ENCODE measurements at regions not wholly inside any gene's neighbourhood (a gene's known extent, or its start where the extent isn't known, plus 50 kb on each side); places are given as distances from the start of the nearest gene placed in this dataset.

GRCh38 chr3:54065140-54065539, 57.2 kb upstream of the CACNA2D3 start:
- no peak overlapping the region for H3K27ac Mint-ChIP-seq (ENCODE audit: unreplicated experiment)
- DNase-seq (ENCODE audit: low read depth), result no peak
- Histone ChIP-seq H3K79me2 (ENCODE audit: insufficient read depth, low read length) (no peaks in the 10 kb centered on the region), H3K27ac (ENCODE audit: low read depth, low read length) (no peak overlapping the region), H3K27me3 (ENCODE audit: insufficient read depth, low read length) (no peaks in the 10 kb centered on the region), H3K36me3 (ENCODE audit: insufficient read depth, low read length) (no peaks in the 10 kb centered on the region), H3K9me3 (ENCODE audit: insufficient read depth, low read depth, low read length) (peaks cover 7% of the 10 kb centered on the region), H3K9ac (ENCODE audit: low read length) (no peak overlapping the region), H3K4me3 (ENCODE audit: insufficient read depth, low read depth, low read length) (no peak overlapping the region), H2AFZ (ENCODE audit: low read depth, low read length) (no peak overlapping the region), H3K4me2 (ENCODE audit: low read length) (no peak overlapping the region), H4K20me1 (ENCODE audit: insufficient read depth, low read length) (no peaks in the 10 kb centered on the region), H3K4me1 (ENCODE audit: insufficient read depth, low read length) (no peaks in the 10 kb centered on the region)
- no peaks in the 10 kb centered on the region for H3K36me3 Mint-ChIP-seq (ENCODE audit: low read depth, unreplicated experiment)
- H3K27me3 Mint-ChIP-seq (ENCODE audit: low read depth, unreplicated experiment), result peaks cover 10% of the 10 kb centered on the region
- FAIRE-seq, result no peak
- peaks cover 2% of the 10 kb centered on the region for H3K4me1 Mint-ChIP-seq (ENCODE audit: low read depth, unreplicated experiment)
- no peak for TF ChIP-seq CTCF (IDR thresholded peaks at IDR 0.05; ENCODE audit: insufficient read depth, low read depth, low read length)
- no peak for TF ChIP-seq EZH2 (IDR thresholded peaks at IDR 0.05; ENCODE audit: insufficient read depth, low read length)
- H3K9me3 Mint-ChIP-seq (ENCODE audit: unreplicated experiment), result peaks cover 5% of the 10 kb centered on the region
- no peak overlapping the region for H3K4me3 Mint-ChIP-seq (ENCODE audit: unreplicated experiment)

GRCh38 chr3:54064486-54064885, 57.9 kb upstream of the CACNA2D3 start:
- Mint-ChIP-seq H3K27ac (ENCODE audit: unreplicated experiment) (no peak overlapping the region), H3K27me3 (ENCODE audit: low read depth, unreplicated experiment) (peaks cover 10% of the 10 kb centered on the region), H3K9me3 (ENCODE audit: unreplicated experiment) (no peaks in the 10 kb centered on the region), H3K4me1 (ENCODE audit: low read depth, unreplicated experiment) (peaks cover 2% of the 10 kb centered on the region), H3K4me3 (ENCODE audit: unreplicated experiment) (no peak overlapping the region), H3K36me3 (ENCODE audit: low read depth, unreplicated experiment) (no peaks in the 10 kb centered on the region)
- H3K79me2 ChIP-seq (ENCODE audit: insufficient read depth, low read length), result no peaks in the 10 kb centered on the region
- peaks cover under 1% of the 10 kb centered on the region for H3K9me3 ChIP-seq (ENCODE audit: insufficient read depth, low read depth, low read length)
- H3K27ac ChIP-seq (ENCODE audit: low read depth, low read length), result no peak overlapping the region
- H3K9ac ChIP-seq (ENCODE audit: low read length), result no peak overlapping the region
- no peak for TF ChIP-seq EZH2 (IDR thresholded peaks at IDR 0.05; ENCODE audit: insufficient read depth, low read length)
- no peak for TF ChIP-seq CTCF (IDR thresholded peaks at IDR 0.05; ENCODE audit: insufficient read depth, low read depth, low read length)
- no peaks in the 10 kb centered on the region for H3K36me3 ChIP-seq (ENCODE audit: insufficient read depth, low read length)
- DNase-seq (ENCODE audit: low read depth) (no peak), FAIRE-seq (no peak)
- H3K4me2 ChIP-seq (ENCODE audit: low read length), result no peak overlapping the region
- no peaks in the 10 kb centered on the region for H4K20me1 ChIP-seq (ENCODE audit: insufficient read depth, low read length)
- H3K4me3 ChIP-seq (ENCODE audit: insufficient read depth, low read depth, low read length), result no peak overlapping the region
- no peak overlapping the region for H2AFZ ChIP-seq (ENCODE audit: low read depth, low read length)
- no peaks in the 10 kb centered on the region for H3K27me3 ChIP-seq (ENCODE audit: insufficient read depth, low read length)
- no peaks in the 10 kb centered on the region for H3K4me1 ChIP-seq (ENCODE audit: insufficient read depth, low read length)

DNA sequence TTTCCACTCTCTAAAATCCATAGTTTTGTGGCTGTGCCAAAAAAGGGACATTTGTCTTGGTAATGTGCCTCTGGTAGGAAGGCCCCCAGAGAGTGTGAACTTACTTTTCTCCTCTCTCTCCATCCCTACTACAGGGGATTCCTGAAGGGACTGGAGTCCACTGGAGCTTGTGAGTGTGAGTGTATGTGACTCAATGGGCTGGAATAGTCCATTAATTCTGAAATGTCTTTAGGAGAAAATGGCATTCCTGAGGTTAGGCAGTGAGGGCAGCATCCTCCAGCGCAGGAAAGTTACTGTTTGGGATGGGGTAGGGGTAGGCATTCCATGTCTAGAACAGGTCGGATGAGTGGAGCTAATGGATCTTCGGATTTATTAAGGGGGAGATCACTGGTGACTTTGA, 59.8 kb upstream of the CACNA2D3 start:
- no peaks in the 10 kb centered on the region for H3K36me3 Mint-ChIP-seq (ENCODE audit: low read depth, unreplicated experiment)
- no peaks in the 10 kb centered on the region for H4K20me1 ChIP-seq (ENCODE audit: insufficient read depth, low read length)
- no peak overlapping the region for H2AFZ ChIP-seq (ENCODE audit: low read depth, low read length)
- H3K4me3 ChIP-seq (ENCODE audit: insufficient read depth, low read depth, low read length), result no peak overlapping the region
- H3K27ac ChIP-seq (ENCODE audit: low read depth, low read length), result no peak overlapping the region
- DNase-seq (ENCODE audit: low read depth) (peak; percentile 31), FAIRE-seq (no peak)
- H3K36me3 ChIP-seq (ENCODE audit: insufficient read depth, low read length), result no peaks in the 10 kb centered on the region
- no peak overlapping the region for H3K4me2 ChIP-seq (ENCODE audit: low read length)
- H3K9me3 ChIP-seq (ENCODE audit: insufficient read depth, low read depth, low read length), result no peaks in the 10 kb centered on the region
- H3K27me3 ChIP-seq (ENCODE audit: insufficient read depth, low read length), result no peaks in the 10 kb centered on the region
- no peak overlapping the region for H3K27ac Mint-ChIP-seq (ENCODE audit: unreplicated experiment)
- H3K79me2 ChIP-seq (ENCODE audit: insufficient read depth, low read length), result no peaks in the 10 kb centered on the region
- no peaks in the 10 kb centered on the region for H3K4me1 ChIP-seq (ENCODE audit: insufficient read depth, low read length)
- H3K27me3 Mint-ChIP-seq (ENCODE audit: low read depth, unreplicated experiment), result peaks cover 10% of the 10 kb centered on the region
- H3K4me1 Mint-ChIP-seq (ENCODE audit: low read depth, unreplicated experiment), result peaks cover 2% of the 10 kb centered on the region
- TF ChIP-seq EZH2 (IDR thresholded peaks at IDR 0.05; ENCODE audit: insufficient read depth, low read length), result no peak
- no peak for TF ChIP-seq CTCF (IDR thresholded peaks at IDR 0.05; ENCODE audit: insufficient read depth, low read depth, low read length)
- H3K9ac ChIP-seq (ENCODE audit: low read length), result no peak overlapping the region
- H3K4me3 Mint-ChIP-seq (ENCODE audit: unreplicated experiment), result no peak overlapping the region
- no peaks in the 10 kb centered on the region for H3K9me3 Mint-ChIP-seq (ENCODE audit: unreplicated experiment)

Data from astrocyte (in vitro differentiated cells and primary cell).